HG02981 (cell line): ENCODE measurements at regions not wholly inside any gene's neighbourhood (a gene's known extent, or its start where the extent isn't known, plus 50 kb on each side); places are given as distances from the start of the nearest gene placed in this dataset.
"Not testable (repeated sequence)": the region's sequence is repeated elsewhere in the genome, so short reads cannot be mapped to it uniquely, and the experiment has no call there.

ENCODE experiments used
- ATAC-seq: cut with Tn5 transposase; IDR thresholded peaks from one replicate; pipeline ENCODE4 v1.9.1; 2021; ENCODE audit warnings: mild to moderate bottlenecking, moderate library complexity; ENCODE audit not compliant: unreplicated experiment

- ATAC-seq = no peak
Observed at GRCh38 chr20:60095456-60095855, 137.2 kb downstream of the CDH26 start.

GRCh38 chr20:60096166-60096565, 137.9 kb downstream of the CDH26 start:
- ATAC-seq = no peak

GRCh38 chr20:60097285-60097684, 139.1 kb downstream of the CDH26 start:
- no peak for ATAC-seq

DNA sequence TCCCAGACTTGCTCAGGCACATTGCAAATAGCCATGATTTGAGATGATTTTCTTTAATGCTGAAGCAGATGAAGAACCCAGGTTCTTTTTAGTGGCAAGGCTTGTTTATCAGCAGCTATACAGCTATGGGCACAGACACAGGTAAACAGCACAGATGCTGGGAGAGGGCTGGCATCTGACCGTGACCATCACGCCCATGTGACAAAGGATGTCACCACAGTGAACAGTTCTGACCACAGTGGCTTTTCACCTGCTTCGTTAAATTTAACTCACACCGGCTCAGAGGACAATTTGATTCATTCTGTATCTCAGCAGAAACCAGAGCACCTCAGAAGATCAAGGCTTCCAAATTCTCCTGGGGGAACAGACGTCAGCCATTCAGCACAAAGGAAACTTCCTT, 142.6 kb downstream of the CDH26 start:
- no peak for ATAC-seq

GRCh38 chr20:60101201-60101890, 143.1 kb downstream of the CDH26 start:
- no peak for ATAC-seq

DNA sequence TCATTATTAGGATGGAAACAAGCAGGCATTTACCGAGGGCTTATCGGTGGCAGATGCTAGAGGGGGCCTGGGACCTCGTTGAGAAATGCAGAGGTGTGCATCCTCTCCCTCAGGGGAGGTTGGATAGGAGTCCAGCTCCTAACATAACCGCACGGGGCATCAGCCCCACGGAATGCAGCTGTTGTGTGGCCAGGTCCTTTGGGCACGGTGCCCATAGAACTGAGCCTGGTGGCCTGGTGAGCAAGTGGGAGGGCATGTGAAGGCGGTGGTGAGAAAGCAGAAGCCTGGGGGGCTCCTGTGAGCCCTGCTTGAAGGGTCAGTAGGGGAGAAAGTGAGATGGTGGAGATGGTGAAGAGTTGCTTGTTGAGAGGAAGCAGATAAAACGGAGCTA, 143.7 kb downstream of the CDH26 start:
- ATAC-seq = no peak

DNA sequence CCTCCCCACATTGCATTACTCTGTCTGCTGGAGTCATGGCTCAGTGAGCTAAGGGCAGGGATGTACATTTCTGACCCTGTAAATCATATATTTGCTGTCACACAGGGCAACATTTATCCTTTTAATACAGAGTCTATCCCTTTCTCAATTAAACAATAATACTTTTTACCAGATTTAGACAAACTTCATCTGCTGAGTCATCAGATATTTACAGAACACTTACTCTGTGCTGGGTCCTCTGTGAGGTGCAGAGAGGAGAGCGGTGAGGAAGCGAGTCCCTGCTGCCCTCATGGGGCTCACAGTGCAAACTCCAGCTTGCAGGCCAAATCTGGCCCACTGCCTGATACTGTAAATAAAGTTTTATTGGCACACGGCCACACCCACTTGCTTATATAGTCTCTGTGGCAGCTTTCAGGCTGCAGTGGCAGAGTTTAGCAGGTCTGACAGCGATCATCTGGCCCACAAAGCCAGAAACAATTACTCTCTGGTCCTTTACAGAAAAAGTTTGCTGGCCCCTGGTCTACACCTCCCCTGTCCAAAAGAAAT, 144.5 kb downstream of the CDH26 start:
- no peak for ATAC-seq

- no peak for ATAC-seq
Observed at GRCh38 chr20:60104993-60105803, 147.0 kb downstream of the CDH26 start.

DNA sequence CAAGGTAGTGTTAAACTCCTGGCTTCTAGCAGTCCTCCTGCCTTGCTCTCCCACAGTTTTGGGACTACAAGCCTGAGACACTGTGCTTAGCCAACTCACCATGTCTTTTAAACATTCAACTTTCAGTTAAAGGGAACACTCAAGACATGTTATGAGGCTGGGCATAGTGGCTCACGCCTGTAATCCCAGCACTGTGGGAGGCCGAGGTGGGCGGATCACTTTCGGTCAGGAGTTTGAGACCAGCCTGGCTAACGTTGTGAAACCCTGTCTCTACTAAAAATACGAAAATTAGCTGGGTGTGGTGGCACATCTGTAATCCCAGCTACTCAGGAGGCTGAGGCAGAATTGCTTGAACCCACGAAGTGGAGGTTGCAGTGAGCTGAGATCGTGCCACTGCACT, 148.0 kb downstream of the CDH26 start:
- ATAC-seq = not testable (repeated sequence)

DNA sequence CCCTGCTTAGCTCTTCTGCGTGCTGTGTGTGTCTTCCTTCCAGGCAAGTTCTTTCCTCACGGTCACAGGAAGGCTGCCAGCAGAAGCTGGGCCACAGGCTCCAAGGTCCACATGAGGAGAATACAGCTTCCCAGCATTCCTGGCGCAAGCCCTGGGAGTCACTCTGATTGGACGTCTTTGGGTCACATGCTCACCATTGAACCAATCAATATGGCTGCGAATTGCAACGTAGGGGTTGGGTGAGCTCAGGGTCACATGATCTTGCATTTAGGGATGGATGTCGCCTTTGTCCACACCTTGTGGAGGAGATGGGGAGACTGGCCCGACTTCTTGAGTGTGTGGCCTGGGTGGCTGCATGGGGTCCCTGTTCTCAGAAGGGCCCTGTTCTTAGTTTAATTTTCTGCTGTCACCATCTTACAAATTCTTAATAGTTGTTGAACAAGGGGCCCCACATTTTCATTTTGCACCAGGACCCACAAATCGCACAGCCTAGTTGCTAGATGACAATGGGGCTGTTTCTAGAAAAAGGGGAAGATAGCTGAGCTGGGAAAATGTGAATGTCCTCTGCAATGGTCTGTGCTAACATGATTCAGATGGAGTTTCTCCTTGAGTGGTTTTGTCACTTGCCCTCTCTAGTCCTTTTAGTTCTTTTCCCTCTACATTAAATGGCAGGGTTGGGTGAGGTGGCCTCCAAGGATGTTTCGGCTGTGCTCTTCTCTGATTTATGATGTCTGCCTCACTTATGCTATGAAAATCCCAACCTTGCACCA, 149.6 kb downstream of the CDH26 start:
- ATAC-seq = no peak

DNA sequence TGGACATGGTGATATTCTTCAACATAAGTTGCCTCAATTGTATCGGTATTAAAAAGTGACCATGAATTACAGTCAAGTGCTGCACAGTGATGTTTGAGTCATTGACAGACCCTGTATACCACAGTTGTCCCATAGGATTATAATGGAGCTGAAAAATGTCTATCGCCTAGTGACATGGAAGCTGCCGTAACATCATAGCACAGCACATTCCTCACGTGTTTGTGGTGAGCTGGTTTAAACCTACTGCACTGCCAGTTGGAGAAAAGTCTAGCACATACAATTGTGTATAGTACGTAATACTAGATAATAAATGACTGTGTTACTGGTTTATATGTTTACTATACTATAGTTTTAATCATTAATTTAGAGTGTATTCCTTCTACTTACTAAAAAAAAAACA, 150.2 kb downstream of the CDH26 start:
- no peak for ATAC-seq

GRCh38 chr20:60113024-60113724, 155.0 kb downstream of the CDH26 start:
- ATAC-seq = no peak

- ATAC-seq = no peak
Observed at GRCh38 chr20:60113771-60114170, 155.5 kb downstream of the CDH26 start.

DNA sequence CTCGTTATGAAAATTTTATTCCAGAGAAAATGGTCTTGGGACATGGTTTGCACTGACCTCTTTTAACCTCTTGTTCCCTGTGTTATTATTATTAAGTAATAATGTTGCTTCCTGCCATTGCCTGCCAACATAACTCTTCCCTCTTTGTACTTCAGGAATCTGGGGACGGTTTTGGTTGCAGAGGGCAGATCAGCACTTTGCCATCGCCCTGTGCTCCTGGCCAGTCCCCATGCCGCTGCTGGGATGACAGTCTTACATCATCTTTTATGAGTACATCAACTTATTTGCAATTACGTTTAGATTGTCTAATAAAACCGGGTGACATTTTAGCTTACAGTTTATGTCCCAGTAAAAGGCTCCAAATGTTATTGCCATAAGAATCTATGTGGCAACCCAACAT, 157.2 kb downstream of the CDH26 start:
- no peak for ATAC-seq

DNA sequence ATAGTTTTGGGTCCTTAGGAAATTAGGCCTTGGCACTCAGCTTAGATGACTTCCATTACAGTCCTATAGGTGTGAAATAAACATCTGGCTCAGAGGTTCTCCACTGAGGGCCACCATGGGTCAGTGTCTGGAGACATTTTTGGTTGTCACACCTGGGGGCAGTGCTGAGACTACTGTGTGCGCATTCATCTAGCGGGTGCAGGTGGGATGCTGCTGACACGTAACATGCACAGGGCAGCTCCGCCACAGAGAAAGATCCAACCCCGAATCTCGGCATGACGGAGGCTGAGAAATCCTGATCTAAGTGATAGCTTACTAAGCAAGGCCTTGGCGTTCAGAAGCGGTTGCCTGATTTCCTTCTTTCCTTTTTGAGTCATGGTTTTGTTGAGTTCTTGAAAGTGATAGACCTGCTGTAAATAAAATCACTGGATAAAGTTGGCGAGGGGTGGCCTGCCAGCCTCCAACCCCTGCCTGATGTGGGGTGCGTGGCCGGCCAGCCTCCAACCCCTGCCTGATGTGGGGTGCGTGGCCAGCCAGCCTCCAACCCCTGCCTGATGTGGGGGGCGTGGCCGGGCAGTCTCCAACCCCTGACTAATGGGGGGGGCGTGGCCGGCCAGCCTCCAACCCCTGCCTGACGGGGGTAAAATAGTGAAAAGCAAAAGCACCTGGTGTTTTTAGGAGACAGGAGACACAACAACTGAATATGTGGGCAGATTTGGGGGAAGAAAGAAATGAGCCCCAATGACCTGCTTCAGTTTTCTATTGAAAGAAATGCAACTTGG, 158.1 kb downstream of the CDH26 start:
- ATAC-seq = no peak

GRCh38 chr20:60117065-60117464, 158.8 kb downstream of the CDH26 start:
- no peak for ATAC-seq

DNA sequence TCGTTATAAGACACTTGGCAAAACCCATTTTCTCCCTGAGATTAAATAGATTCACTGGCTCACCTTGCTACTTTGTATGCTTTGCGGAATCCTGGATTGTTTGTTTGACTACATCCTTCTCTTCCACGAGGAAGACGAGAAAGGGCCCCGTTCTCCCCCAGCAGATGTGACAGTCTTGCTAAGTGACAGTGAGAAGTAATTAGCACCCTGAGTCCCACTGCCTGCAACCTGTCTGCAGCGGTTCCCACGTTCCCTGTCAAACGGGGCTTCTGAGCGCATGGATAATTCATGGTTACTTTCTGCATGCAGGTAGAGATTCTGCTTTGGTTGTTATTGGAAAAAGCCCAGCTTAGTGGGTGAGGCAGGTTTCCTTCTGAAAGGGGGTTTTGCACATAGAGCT, 163.7 kb downstream of the CDH26 start:
- ATAC-seq = no peak

DNA sequence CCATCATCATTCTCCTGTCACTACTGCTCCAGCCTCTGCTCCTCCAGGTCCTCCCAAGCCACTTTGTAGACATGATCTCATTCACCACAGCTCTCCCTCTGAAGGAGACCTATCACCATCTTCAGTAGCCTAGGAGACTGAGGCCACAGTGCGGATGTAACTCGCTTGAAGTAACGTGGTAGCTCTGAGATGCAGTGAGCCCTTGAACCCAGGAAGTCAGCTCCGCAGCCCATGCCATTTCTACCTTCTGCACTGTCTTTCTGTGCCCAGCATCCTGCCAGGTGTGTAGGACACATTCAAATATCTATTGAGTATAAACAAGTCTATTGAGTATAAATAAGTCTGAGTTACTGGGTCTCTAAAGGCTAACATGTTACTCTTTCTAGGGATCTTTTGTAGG, 164.4 kb downstream of the CDH26 start:
- ATAC-seq = no peak

GRCh38 chr20:60123096-60123495, 164.9 kb downstream of the CDH26 start:
- no peak for ATAC-seq

- no peak for ATAC-seq
Observed at GRCh38 chr20:60123652-60124051, 165.4 kb downstream of the CDH26 start.
